NCI-H524 treated with DMSO at 0.1 percent for 48 hours (cell line): ENCODE measurements at regions not wholly inside any gene's neighbourhood (a gene's known extent, or its start where the extent isn't known, plus 50 kb on each side); places are given as distances from the start of the nearest gene placed in this dataset.
"Not testable (repeated sequence)": the region's sequence is repeated elsewhere in the genome, so short reads cannot be mapped to it uniquely, and the experiment has no call there.

Source experiments
- DNase-seq: peaks from one replicate; lab custom pipeline; 2025; lab: John Stamatoyannopoulos, UW

- no peak for DNase-seq
Measured at GRCh38 chr20:40959325-40960092, 69.1 kb upstream of the TOP1 start.

DNA sequence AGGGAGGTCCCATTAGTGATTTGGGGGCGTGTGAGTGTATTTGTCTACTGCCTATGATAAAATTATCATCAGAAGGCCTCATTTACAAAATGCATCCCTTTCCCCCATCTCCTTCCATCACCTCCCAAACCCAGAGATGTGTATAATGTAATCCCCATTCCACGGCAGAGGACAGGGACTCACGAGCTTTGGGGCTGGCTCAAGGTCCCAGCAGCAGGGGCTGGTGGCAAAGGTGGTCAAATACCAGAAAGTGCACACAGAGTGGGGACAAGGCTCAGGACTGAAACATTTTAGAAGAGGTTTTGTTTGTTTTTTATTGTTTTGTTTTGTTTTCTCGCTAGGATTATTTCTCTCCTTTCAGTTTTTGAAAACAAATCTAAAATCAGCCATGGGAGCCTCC, 68.5 kb upstream of the TOP1 start:
- DNase-seq, result no peak

- DNase-seq, result no peak
Measured at GRCh38 chr20:40960521-40960956, 68.1 kb upstream of the TOP1 start.

DNA sequence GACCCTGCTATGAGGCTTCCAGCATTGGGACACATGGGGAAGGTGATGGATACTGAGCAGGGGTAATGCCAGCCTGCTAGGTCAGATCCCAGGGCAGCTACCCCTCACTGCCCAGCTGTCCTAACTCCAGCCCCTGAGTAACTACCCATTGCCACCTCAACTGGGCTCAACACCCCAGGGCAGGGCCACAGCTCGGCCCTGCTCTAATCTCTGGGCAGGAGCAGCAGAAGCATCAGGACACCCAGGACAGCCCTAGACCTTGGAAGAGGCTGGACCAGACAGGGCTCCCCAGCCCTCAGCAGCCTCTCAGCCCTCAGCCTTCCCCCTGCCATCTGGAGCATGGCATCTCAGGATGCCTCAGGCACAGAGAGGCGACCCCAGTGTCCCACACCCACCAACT, 67.4 kb upstream of the TOP1 start:
- no peak for DNase-seq

GRCh38 chr20:40961686-40962640, 66.7 kb upstream of the TOP1 start:
- no peak for DNase-seq

- DNase-seq, result peak; percentile 24
Measured at GRCh38 chr20:40962733-40963504, 65.7 kb upstream of the TOP1 start.

- no peak for DNase-seq
Measured at GRCh38 chr20:40963505-40963845, 65.1 kb upstream of the TOP1 start.

- no peak for DNase-seq
Measured at GRCh38 chr20:40965671-40966070, 63.0 kb upstream of the TOP1 start.

DNA sequence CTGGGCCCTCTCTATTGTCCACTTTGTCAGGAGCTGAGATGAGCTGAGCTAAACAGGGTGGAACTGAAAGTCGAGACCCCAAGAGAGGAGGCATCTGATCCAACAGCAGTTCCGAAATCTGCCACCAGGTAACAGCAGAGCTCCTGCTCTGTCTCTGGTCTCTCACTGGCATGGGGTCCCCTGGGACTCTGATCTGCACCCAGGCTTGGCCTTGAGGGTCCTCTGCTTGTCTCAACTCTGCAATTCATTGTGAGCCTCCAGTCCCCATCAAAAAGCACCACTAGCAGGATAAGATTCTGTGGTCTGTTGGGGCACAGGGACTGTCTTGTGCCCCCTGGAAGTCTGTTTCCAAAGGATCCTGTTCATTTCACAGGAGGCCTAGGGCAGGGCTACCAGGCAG, 62.5 kb upstream of the TOP1 start:
- DNase-seq, result no peak

DNA sequence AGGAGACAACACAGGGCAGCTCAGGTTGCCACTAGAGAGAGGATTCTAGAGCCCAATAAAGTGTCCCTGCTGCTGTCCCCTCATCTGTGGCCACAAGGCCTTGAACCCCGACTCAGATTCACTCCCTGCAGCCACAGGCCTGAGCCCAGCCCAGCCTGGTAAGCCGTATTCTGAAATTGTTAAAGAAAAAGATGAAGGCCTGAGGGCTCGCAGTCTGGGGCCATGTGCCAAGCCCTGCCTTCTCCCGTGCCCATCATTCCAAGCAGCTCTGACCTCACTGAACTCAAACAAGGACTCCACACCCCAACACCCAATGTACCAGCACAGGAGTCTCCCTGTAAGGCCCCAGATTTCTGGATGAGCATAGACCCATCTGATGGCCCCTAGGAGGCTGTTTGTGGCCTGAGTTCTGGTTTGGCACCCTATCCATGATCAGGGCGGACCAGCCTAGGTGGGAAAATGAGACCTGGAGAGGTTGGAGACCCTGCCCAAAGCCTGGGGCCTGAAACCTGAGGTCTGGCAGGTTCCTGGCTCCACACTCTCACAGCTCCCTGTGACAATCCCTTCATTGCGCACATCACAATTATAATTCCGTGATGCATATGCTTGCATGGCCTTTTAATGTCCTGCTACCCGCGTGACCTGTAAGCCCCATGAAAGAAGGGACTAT, 62.0 kb upstream of the TOP1 start:
- no peak for DNase-seq

DNA sequence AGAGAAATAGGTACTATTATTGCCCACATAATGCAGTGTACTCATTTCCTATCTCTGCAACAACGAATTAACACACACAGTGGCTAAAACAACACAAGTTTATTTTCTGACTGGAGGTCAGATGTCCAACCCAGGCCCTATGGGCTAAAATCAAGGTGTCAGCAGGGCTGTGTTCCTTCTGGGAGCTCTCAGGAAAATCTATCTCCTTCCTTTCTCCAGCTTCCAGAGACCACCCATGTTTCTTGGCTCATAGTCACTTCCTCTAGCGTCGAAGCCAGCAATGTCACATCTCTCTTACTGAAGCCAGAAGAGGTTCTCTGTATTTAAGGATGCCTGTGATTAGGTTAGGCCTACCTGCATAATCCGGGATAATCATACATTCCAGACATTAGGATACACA, 60.9 kb upstream of the TOP1 start:
- no peak for DNase-seq

- DNase-seq, result not testable (repeated sequence)
Measured at GRCh38 chr20:40968816-40969562, 59.6 kb upstream of the TOP1 start.

DNA sequence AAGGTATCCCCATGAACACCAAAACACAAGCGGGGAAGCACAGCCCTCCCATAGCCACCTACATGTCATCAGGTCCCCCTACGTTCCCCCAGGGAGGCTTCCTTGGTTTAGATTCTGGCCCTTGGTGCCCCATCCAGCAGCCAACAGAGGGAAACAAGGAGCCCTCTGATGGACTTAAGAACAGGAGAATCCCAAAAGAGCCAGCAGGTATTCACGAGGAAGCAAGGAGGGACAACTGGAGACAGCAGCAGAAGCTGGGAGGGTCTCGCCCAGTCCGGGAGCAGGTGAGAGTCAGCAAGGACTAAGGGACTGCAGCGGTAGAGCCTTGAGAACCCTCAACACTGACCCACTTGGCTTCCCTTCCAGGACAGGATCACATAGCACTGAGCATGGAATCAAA, 58.4 kb upstream of the TOP1 start:
- DNase-seq, result no peak

DNA sequence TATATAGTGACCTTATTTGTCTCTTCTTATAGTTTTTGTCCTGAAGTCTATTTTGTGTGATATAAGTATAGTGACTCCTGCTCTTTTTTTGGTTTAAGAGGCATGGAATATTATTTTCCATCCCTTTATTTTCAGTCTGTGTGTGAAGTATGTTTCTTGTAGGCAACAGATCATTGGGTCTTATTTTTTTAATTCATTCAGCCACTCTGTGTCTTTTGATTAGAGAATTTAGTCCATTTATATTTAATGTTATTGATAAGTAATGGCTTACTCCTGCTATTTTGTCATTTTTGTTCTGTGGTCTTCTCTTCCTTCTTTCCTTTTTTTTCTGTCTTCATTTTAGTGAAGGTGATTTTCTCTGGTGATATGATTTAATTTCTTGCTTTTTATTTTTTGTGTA, 51.4 kb upstream of the TOP1 start:
- DNase-seq, result no peak

DNA sequence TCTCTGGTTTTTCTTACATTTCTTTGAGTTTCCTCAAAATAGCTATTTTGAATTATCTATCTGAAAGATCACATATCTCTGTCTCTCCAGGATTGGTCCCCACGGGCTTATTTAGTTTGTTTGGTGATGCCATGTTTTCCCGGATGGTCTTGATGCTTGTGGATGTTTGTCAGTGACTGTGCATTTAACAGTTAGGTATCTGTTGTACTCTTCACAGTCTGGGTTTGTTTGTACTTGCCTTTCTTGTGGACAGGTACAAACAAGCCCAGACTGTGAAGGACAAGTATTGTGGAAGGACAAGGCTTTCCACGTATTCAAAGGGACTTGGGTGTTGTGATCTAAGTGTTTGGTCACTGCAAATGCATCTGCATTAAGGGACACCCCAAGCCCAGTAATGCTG, 49.9 kb upstream of the TOP1 start:
- no peak for DNase-seq
